Natural killer cell (primary cell): ENCODE measurements at regions not wholly inside any gene's neighbourhood (a gene's known extent, or its start where the extent isn't known, plus 50 kb on each side); places are given as distances from the start of the nearest gene placed in this dataset.
A peak's percentile ranks its signal among the peaks of the same experiment; 100 is the strongest.
"Not testable (repeated sequence)": the region's sequence is repeated elsewhere in the genome, so short reads cannot be mapped to it uniquely, and the experiment has no call there.

ENCODE experiments used
- ATAC-seq, 3 donors: fragments of 150-1000 bp in 2 of 3; fragments of 200-7000 bp in 1 of 3; cut with Tn5 transposase; 1 replicate in 1 of 3; 2 replicates in 2 of 3; pipeline ENCODE4 v1.10.0; 2021; ENCODE audit warnings: mild to moderate bottlenecking in 2 of 3, moderate library complexity in 2 of 3
- DNase-seq, 2 donors: peaks; one replicate each; pipeline versions ENCODE4 v3.0.0 to v3.0.0-alpha.2; 2013 to 2021; ENCODE audit warnings: mixed read lengths in 1 of 2
- H3K27ac ChIP-seq: one replicate; pipeline ENCODE4 v1.5.1; 2013; ENCODE audit warnings: mild to moderate bottlenecking, low read length
- H3K27me3 ChIP-seq: one replicate; pipeline ENCODE4 v1.6.1; 2013; ENCODE audit warnings: low read length; ENCODE audit not compliant: control insufficient read depth, insufficient read depth
- H3K36me3 ChIP-seq: one replicate; pipeline ENCODE4 v1.6.1; 2013; ENCODE audit warnings: low read length; ENCODE audit not compliant: control insufficient read depth, insufficient read depth
- H3K4me1 ChIP-seq: one replicate; pipeline ENCODE4 v1.6.1; 2013; ENCODE audit warnings: low read length; ENCODE audit not compliant: control insufficient read depth, insufficient read depth
- H3K4me3 ChIP-seq: one replicate; pipeline ENCODE4 v1.5.1; 2013; ENCODE audit warnings: low read length
- H3K9me3 ChIP-seq: one replicate; pipeline ENCODE4 v1.6.1; 2013; ENCODE audit warnings: low read length; ENCODE audit not compliant: control insufficient read depth, insufficient read depth
- H3K27ac Mint-ChIP-seq, 2 donors: one replicate each; pipeline ENCODE4 v1.8.0; 2022; ENCODE audit warnings: mild to moderate bottlenecking in 2 of 2, mixed read lengths in 2 of 2, moderate library complexity in 1 of 2
- H3K27me3 Mint-ChIP-seq, 2 donors: one replicate each; pipeline ENCODE4 v1.8.0; 2022; ENCODE audit warnings: low read depth in 2 of 2, mixed read lengths in 2 of 2
- H3K36me3 Mint-ChIP-seq: one replicate; pipeline ENCODE4 v1.8.0; 2022; ENCODE audit warnings: mixed read lengths
- H3K4me1 Mint-ChIP-seq, 2 donors: one replicate each; pipeline ENCODE4 v1.8.0; 2022; ENCODE audit warnings: mixed read lengths in 2 of 2
- H3K4me3 Mint-ChIP-seq: one replicate; pipeline ENCODE4 v1.8.0; 2022; ENCODE audit warnings: mild to moderate bottlenecking, moderate library complexity, mixed read lengths
- H3K9me3 Mint-ChIP-seq, 2 donors: one replicate each; pipeline ENCODE4 v1.8.0; 2022; ENCODE audit warnings: mixed read lengths in 2 of 2
- CTCF ChIP-seq: fragments of 200-600 bp; IDR thresholded peaks from one replicate; pipeline ENCODE4 v1.8.0; 2022; ENCODE audit warnings: antibody characterized with exemption
- WGBS: methylation state at CpG from one replicate; pipeline ENCODE4 v1.1.7; 2013; ENCODE audit warnings: missing lambda C conversion rate; ENCODE audit not compliant: insufficient coverage; 5-methylcytosine and 5-hydroxymethylcytosine counted together
- intact Hi-C: fragments of 100-400 bp; cut with micrococcal nuclease; formaldehyde crosslinking; loops from one replicate; pipeline ENCODE4 v1.14.2; 2022

DNA sequence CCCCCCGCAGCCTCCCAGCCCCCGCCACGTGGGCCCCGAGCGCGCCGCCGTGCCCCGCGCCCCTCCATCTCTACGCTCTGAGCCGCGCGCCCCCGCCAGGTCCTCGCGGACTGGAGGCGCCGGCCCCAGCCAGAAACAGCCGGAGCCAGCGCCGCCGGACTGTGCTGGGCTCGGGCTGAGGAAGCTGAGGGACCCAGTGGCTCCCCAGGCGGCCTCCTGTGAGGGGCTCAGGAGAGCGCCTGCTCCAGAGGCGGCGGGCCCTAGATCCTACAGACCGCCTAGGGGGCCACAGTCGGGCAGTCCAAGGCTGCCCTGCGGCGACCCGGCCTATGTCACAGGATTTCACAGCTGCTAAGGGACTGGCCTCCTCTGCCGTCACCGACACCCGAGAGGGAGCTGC is 82.1 kb downstream of the NENF start:
- DNase-seq = no peak
- no peak for TF ChIP-seq CTCF
- Histone ChIP-seq H3K27me3 (peaks cover 29% of the 10 kb centered on the region), H3K27ac (no peak overlapping the region), H3K4me3 (no peak overlapping the region), H3K9me3 (no peaks in the 10 kb centered on the region), H3K4me1 (peaks cover 16% of the 10 kb centered on the region), H3K36me3 (no peaks in the 10 kb centered on the region)
- intact Hi-C loops = no loop called here
- H3K9me3 Mint-ChIP-seq = no peaks in the 10 kb centered on the region
- no peak overlapping the region for H3K4me3 Mint-ChIP-seq
- no peaks in the 10 kb centered on the region for H3K36me3 Mint-ChIP-seq
- H3K4me1 Mint-ChIP-seq = peaks cover 8 to 9% of the 10 kb centered on the region in 2 donors
- 23% methylated on average over 36 of the region's 36 CpGs for WGBS
- peak overlapping the region in 1 of 2 donors; percentile 38 for H3K27ac Mint-ChIP-seq
- peak; percentile 48 to 73 (median 61) for ATAC-seq
- peaks cover 44 to 55% of the 10 kb centered on the region in 2 donors for H3K27me3 Mint-ChIP-seq

DNA sequence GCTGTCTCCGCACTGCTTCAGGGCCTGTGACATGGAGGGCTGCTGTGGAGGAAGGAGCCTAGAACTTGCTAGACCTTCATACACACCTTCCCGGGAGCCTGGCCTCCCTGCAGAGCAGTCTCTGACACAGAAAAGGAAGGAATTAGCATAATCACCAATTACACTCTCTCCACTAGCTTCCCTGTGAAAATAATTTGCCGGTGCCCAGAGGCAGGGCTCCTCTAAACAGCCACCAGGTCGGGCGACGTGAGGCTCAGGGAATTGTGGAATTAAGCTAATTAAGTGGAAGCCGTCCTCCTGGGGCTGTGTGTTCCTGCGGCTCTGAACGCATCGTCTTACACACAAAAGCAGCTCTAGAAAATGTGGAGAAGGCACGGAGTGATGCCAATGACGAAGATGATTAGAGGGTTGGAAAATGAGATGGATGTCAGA is 82.6 kb downstream of the NENF start:
- Mint-ChIP-seq H3K36me3 (no peaks in the 10 kb centered on the region), H3K9me3 (no peaks in the 10 kb centered on the region), H3K4me1 (peaks cover 8 to 9% of the 10 kb centered on the region in 2 donors), H3K27me3 (peaks cover 41 to 58% of the 10 kb centered on the region in 2 donors), H3K27ac (no peak overlapping the region), H3K4me3 (no peak overlapping the region)
- Histone ChIP-seq H3K4me1 (peaks cover 16% of the 10 kb centered on the region), H3K27me3 (peaks cover 29% of the 10 kb centered on the region), H3K9me3 (no peaks in the 10 kb centered on the region), H3K27ac (no peak overlapping the region), H3K36me3 (no peaks in the 10 kb centered on the region), H3K4me3 (no peak overlapping the region)
- WGBS = 79% methylated on average over 11 of the region's 12 CpGs
- DNase-seq (no peak), ATAC-seq (peak in 1 of 3 donors; percentile 41)
- intact Hi-C loops = no loop called here
- no peak for TF ChIP-seq CTCF

GRCh38 chr1:212516012-212516411 is 83.3 kb downstream of the NENF start:
- H3K27me3 ChIP-seq = peaks cover 29% of the 10 kb centered on the region
- Mint-ChIP-seq H3K27me3 (peaks cover 39 to 64% of the 10 kb centered on the region in 2 donors), H3K4me3 (peak overlapping the region; percentile 53)
- H3K36me3 ChIP-seq, H3K9me3 ChIP-seq, H3K27ac Mint-ChIP-seq, H3K27ac ChIP-seq, DNase-seq, H3K9me3 Mint-ChIP-seq, H3K36me3 Mint-ChIP-seq, ATAC-seq, H3K4me3 ChIP-seq, intact Hi-C loops, H3K4me1 Mint-ChIP-seq: not testable (repeated sequence)
- H3K4me1 ChIP-seq = peaks cover 16% of the 10 kb centered on the region
- WGBS = 96% methylated on average over 4 of the region's 4 CpGs

DNA sequence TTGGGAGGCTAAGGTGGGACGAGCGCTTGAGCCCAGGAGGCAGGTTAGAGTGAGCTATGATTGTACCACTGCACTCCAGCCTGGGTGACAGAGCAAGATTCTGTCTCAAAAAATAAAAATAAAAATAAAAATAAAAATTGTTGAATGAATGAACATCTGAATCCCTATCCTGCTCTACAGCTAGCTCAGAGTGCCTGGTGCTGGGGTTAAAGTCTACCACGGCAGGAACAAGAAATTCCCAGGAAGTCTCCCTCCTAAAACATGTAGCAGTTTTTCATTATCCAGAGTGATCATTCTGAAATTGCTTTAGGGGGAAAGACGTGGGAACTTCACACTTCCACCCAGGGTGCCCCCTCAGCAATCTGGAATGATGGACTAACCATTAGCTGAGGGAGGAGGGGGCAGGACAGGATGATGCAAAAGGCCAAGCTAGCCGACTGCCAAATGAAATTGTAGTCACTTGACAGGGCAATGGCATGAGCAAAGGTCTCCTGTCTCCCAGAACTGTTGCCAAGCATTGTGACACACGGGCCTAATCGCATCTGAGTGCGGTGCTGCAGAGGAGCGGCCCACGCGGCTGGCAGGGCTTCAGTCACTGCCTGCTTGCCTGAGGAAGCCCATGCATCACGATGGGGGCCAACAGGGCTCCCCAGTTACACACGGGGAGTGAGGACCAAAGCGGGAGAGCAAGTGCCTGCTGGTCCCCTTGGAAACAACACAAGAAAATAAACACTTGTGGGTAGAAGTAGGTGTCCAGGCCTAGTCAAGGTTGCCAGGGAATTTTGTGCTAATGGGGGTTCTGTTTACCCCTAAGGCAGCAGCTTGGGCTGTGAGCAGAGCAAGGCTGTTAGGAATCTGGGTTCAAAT is 85.7 kb downstream of the NENF start:
- H3K4me1 Mint-ChIP-seq = peaks cover 8 to 9% of the 10 kb centered on the region in 2 donors
- no peaks in the 10 kb centered on the region for H3K9me3 Mint-ChIP-seq
- no peak for TF ChIP-seq CTCF
- H3K9me3 ChIP-seq = no peaks in the 10 kb centered on the region
- H3K4me1 ChIP-seq = peaks cover 16% of the 10 kb centered on the region
- peaks cover 18% of the 10 kb centered on the region for H3K27me3 ChIP-seq
- ATAC-seq = no peak
- intact Hi-C loops = no loop called here
- H3K27ac ChIP-seq = no peak overlapping the region
- WGBS = 85% methylated on average over 13 of the region's 14 CpGs
- no peaks in the 10 kb centered on the region for H3K36me3 ChIP-seq
- DNase-seq = no peak
- no peak overlapping the region for H3K4me3 ChIP-seq
- H3K27ac Mint-ChIP-seq = no peak overlapping the region
- peaks cover 25 to 53% of the 10 kb centered on the region in 2 donors for H3K27me3 Mint-ChIP-seq
- no peaks in the 10 kb centered on the region for H3K36me3 Mint-ChIP-seq
- no peak overlapping the region for H3K4me3 Mint-ChIP-seq
